HG02852 (cell line): ENCODE measurements at regions not wholly inside any gene's neighbourhood (a gene's known extent, or its start where the extent isn't known, plus 50 kb on each side); places are given as distances from the start of the nearest gene placed in this dataset.
"Not testable (repeated sequence)": the region's sequence is repeated elsewhere in the genome, so short reads cannot be mapped to it uniquely, and the experiment has no call there.

Source experiments
- ATAC-seq: cut with Tn5 transposase; IDR thresholded peaks from one replicate; pipeline ENCODE4 v1.9.1; 2021; ENCODE audit warnings: mild to moderate bottlenecking, moderate library complexity; ENCODE audit not compliant: unreplicated experiment

DNA sequence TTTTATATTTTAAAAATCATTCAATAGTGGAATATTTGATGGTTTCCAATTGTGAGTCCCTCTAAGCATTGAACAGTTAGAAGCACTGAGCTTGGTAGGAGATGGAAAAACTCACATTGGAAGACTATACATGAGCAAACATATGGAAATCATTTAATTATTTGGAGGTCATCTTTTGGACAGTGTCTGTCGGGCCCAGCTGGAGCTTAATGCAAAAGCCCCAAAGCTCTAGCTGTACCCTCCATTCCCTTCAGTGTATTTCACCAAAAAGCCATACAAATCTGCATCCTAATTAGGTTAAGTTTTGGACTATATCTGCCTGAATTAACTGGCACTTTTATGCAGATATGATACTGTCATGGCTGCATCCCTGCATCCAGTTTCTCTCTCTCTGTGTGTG is 365.7 kb downstream of the FLRT2 start:
- ATAC-seq, result no peak

DNA sequence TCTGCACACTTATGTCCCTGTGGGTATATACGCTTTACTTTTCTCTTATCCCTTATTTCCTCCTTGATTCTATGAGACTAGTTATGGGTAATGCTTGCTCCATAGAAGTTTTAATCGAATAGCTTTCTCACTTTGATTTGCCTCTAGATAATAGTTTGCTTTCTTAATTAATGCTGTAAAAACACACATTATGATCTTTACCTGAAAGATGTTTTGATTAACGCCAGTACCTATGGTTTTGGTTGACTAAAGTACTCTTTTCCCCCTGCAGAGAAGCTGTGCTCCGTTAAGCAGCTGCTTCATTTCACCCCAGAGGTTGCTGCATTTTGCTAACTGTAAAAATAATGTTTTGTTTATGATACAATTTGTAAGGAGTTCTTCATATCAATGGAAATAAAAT is 362.3 kb downstream of the FLRT2 start:
- ATAC-seq, result no peak

GRCh38 chr14:85883966-85884365 is 354.0 kb downstream of the FLRT2 start:
- ATAC-seq, result no peak

DNA sequence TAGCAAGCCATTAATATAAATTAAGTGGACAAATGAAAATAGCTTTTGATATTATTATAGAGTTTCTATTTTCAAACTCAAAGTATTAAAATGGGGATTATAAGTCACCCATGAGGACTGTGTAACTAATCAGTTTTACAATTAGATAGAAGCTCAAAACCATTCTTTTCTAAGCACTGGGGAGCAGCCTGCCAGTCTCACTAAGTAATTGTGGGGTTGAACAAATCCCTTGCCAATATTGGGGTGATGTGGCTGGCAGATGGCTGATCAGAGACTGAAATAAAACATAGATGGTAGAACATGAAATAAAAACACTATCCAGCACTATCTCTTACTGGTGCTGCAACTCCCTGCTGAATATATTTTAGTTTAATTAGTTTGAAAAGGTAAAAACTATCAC is 353.2 kb downstream of the FLRT2 start:
- no peak for ATAC-seq

GRCh38 chr14:85881935-85882334 is 352.0 kb downstream of the FLRT2 start:
- no peak for ATAC-seq

DNA sequence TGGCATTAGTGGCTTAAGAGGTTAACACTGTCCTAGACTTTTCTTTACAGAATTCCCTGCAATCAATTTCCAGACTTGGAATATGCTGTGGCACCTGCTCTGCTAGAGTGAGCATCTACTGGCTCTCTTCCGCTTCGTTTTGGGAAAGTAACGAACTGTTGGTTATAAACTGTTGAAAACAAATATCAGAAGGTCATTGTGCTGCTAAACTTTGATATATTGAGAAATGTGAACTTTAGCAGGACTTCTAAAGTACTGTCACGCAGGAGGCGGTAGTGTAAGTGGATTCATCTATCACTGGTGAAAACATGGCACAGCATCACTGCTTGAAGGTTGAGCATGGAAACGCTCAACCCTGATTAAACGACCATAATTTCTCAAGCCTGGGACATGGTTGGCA is 348.9 kb downstream of the FLRT2 start:
- no peak for ATAC-seq

- ATAC-seq, result no peak
Measured at GRCh38 chr14:85873006-85873405, 343.1 kb downstream of the FLRT2 start.

DNA sequence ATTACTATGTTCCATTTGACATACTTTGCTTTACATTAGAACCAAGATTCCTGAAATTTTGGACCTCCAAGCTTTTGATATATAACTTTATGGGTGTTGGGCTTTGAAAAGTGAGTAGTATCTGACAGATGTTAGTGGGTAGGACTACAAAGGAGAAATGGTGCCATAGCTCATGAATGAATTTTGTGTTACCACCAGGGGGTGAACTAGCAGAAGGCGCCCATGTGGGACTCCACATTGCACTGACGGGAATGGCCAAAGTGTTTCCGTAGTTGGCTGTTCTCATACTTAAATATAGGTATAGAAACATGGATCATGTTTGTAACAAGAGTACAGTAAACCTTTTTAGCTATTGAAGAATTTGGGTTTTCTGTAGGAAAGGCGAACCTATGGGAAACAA is 337.5 kb downstream of the FLRT2 start:
- no peak for ATAC-seq

- no peak for ATAC-seq
Measured at GRCh38 chr14:85865701-85866100, 335.8 kb downstream of the FLRT2 start.

DNA sequence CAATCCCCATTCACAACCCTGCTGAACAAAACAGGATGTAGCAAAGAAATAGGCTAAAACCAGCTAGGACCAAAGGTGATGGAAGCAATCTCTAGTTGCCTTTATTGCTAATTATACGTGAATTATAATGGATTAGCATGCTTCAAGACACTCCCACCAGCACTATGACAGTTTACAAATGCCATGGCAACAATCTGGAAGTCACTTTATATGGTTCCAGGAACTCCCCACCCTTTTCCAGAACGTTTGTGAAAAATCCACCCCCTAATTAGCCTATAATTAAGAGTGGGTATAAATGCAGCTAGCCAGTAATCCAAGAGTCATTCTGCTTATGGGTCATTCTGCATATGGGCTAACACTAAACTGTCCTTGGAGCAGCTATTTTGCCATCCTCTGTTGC is 328.7 kb downstream of the FLRT2 start:
- no peak for ATAC-seq

DNA sequence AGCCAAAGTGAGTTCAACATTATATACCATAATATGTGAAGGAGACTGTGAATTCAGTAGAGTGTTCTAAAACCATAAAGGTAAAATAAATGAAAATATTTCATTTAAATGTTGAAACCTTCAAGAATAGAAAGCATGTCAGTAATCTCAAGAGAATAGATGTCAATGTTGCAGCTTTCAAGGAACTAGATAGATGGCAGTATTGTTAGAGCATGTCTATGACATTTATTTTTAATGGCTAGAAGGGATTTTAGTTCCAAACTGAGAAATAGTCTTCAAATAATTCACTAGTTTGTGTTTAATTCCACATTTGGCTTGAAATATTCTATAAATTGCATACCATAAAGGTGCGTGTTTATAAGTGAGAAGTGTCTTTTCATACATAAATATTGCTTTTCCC is 326.5 kb downstream of the FLRT2 start:
- ATAC-seq, result no peak

GRCh38 chr14:85853996-85854526 is 324.1 kb downstream of the FLRT2 start:
- ATAC-seq, result no peak

DNA sequence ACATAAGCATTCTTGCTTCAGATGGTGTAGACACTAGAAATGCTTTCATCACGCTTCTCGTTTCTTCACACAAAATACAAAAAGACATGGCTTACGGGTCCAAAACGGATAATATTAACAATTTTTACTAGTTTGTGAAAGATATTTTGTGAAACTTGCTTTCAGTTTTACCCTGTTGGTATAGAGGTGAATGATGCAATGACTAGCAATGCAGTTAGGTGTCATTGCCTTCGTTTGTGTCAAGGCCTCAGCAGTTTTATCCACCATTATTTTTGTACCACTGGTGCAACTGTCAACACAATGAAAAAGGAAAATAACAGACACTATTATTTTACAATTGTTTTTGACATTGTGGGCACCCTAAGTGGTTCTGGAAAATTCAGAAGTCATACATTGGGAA is 323.0 kb downstream of the FLRT2 start:
- no peak for ATAC-seq

DNA sequence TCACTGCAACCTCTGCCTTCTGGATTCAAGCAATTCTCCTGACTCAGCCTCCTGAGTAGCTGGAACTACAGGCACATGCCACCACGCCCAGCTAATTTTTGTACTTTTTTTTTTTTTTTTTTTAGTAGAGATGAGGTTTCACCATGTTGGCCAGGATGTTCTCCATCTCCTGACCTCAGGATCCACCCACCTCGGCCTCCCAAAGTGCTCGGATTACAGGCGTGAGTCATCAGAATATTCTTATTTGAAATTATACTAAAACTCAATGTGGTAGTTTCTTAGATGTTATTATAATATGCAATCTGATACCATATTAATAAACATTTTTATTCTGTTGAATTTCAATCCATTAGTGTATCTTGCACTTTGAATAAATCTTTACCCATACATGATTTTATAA is 322.2 kb downstream of the FLRT2 start:
- not testable (repeated sequence) for ATAC-seq

- not testable (repeated sequence) for ATAC-seq
Measured at GRCh38 chr14:85830549-85830948, 300.6 kb downstream of the FLRT2 start.

GRCh38 chr14:85829601-85830000 is 299.7 kb downstream of the FLRT2 start:
- ATAC-seq, result not testable (repeated sequence)

- no peak for ATAC-seq
Measured at GRCh38 chr14:85824526-85824925, 294.6 kb downstream of the FLRT2 start.

- ATAC-seq, result no peak
Measured at GRCh38 chr14:85822236-85822635, 292.3 kb downstream of the FLRT2 start.

GRCh38 chr14:85817430-85817829 is 287.5 kb downstream of the FLRT2 start:
- ATAC-seq, result no peak

- ATAC-seq, result no peak
Measured at GRCh38 chr14:85813040-85813439, 283.1 kb downstream of the FLRT2 start.

DNA sequence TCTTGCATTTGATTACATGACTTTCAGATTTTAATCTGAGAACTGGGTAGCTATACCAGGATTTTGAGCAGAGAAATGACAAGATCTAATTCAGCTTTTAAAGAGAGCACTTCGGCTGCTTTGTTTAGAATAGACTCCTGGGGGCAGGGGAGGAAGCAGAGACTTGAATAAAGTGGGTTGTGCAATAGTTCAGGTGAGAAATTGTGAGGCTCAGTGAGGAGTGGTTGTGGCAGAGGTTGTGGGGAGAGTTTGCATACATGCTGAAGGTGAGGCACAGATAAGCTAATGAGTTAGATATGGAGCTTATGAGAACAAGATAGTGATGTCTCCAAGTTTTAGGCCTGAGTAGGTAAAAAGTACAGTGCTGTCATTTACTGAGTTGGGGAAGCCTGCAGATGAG is 281.4 kb downstream of the FLRT2 start:
- no peak for ATAC-seq

DNA sequence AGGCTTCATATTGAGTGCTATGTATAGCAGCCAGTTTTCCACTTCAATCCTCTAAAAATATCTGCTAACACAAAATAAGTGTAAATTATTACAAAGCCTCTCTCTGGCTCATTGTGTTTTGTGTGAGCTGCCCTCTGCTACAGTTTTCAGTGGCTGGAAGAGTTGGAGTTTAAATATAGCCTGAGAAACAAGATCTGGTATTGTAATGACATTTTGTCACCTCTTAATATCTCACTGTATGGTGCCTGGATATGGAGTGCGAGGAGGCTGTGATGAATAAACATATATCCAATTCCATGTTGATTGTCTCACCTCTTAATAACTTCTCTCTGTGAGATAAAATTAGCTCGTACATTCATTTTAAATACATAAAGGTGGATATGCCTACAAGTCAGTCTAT is 269.7 kb downstream of the FLRT2 start:
- ATAC-seq, result no peak

- no peak for ATAC-seq
Measured at GRCh38 chr14:85798856-85799255, 268.9 kb downstream of the FLRT2 start.

DNA sequence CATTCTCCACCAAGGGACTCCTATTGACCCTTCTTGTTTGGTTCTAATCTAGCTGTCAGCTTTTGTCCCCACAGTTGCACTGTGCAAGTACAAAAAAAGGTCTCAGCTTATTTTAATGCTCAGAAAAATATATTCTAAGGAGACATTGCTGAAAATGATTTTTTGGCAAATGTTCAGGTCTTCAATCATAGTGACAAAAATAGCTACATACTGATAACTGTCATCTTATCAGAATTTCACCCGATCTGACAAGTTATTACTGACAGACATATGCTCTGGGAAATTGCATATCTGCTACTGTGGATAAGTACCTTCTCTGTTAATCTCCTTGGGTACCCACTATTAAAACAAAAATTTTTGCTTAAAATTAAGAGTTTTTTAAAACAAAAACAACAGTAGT is 263.6 kb downstream of the FLRT2 start:
- no peak for ATAC-seq
